ENCODE measurements at regions not wholly inside any gene's neighbourhood (a gene's known extent, or its start where the extent isn't known, plus 50 kb on each side); places are given as distances from the start of the nearest gene placed in this dataset.

DNA sequence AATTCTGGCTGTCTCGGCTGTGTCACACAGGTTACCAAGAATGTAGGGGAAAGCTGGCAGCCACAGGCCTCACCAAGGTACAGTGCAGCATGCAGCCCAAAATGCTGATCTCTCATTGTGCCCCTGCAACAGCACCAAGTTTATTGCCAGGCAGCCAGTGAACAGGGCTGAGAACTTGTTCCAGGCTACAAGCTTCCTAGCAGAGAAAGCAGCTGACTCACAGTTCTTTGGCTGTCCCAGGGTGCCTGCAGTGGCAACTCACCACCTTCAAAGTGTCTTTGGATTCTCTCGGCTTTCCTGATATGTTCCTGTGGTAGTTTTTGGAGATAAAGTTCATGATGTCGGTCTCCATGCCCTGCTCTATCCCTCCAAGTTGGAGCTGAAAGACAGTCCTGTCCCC, 719.1 kb upstream of the ANO3 start:
- no peak for FAIRE-seq
- no peak for DNase-seq (ENCODE audit: insufficient read length, low spot score)
- TF ChIP-seq CTCF (IDR thresholded peaks at IDR 0.05; ENCODE audit: insufficient read depth, missing control alignments), result no peak

GRCh38 chr11:25613451-25613850, 718.5 kb upstream of the ANO3 start:
- FAIRE-seq (no peak), DNase-seq (ENCODE audit: insufficient read length, low spot score) (no peak)
- no peak for TF ChIP-seq CTCF (IDR thresholded peaks at IDR 0.05; ENCODE audit: insufficient read depth, missing control alignments)

DNA sequence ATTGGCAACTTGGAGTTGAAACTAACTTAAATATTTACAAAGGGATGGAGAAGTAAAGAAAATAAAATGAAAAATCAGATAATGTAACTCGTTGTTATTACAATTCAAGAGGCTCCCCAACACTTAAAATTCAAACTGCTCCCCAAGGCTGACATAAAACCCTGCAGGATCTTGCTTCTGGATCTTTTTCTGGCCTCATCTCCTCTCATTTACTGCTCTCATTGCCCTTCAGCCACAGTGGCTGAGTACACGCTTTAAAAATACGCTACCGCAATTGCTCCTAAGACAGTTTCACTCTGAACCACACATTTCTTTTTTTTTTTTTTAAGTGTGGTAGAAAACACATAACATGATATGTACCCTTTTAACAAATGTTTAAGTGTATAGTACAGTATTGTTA, 718.1 kb upstream of the ANO3 start:
- no peak for TF ChIP-seq CTCF (IDR thresholded peaks at IDR 0.05; ENCODE audit: insufficient read depth, missing control alignments)
- FAIRE-seq (no peak), DNase-seq (ENCODE audit: insufficient read length, low spot score) (no peak)

DNA sequence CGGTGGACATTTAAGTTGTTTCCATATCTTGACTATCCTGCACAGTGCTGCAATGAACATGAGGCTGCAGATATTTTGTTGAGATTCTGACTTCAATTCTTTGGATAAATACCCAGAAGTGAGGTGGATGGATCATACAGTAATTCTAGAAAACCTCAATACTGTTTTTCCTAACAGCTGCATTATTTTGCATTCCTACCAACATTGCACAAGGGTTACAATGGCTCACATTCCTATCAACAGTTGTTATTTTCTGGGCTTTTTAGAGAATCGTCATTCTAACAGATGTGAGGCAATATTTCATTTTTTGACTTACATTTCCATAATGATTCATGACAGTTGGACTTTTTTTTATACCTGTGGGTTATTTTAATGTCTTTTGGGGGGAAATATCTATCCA, 716.9 kb upstream of the ANO3 start:
- FAIRE-seq (no peak), DNase-seq (ENCODE audit: insufficient read length, low spot score) (no peak)
- no peak for TF ChIP-seq CTCF (IDR thresholded peaks at IDR 0.05; ENCODE audit: insufficient read depth, missing control alignments)

DNA sequence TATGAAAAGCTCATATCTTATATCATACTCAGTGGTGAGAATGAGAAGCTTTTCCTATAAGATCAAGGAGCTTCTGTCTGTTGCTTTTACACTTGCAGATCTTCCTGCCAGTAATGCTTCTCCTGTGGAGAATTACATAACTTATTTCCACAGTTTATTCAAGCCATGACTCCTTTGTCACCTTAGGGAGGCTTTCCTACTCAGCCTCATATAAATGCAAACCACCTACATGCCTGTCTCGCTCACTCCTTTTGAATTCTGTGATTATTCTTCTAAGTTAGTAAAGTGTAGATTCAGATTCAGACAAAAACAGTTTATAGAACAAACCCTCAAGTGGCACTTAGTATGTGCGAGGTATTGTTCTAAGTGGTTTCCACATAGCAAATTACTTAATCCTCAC, 716.1 kb upstream of the ANO3 start:
- no peak for DNase-seq (ENCODE audit: insufficient read length, low spot score)
- no peak for TF ChIP-seq CTCF (IDR thresholded peaks at IDR 0.05; ENCODE audit: insufficient read depth, missing control alignments)
- no peak for FAIRE-seq

DNA sequence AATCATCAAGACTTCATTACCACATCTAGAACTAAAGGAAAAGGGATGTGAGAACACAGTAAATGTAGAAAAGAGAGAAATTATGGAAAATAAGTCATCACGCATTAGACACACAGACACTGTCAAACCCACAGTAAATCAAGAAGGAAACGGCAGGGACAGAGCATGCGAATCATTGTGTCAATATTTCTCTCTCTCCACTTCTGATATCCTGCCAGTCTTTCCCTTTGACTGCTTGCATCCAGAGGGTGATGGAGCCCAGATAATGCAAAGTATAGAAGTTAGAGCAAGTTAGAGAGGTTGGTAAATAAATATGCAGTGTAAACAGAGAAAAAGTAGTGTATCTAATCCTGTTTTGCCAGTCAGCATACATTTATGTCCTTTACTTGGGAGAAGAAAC, 706.8 kb upstream of the ANO3 start:
- TF ChIP-seq CTCF (IDR thresholded peaks at IDR 0.05; ENCODE audit: insufficient read depth, missing control alignments), result no peak
- DNase-seq (ENCODE audit: insufficient read length, low spot score), result no peak
- no peak for FAIRE-seq

- FAIRE-seq, result no peak
- no peak for TF ChIP-seq CTCF (IDR thresholded peaks at IDR 0.05; ENCODE audit: insufficient read depth, missing control alignments)
- DNase-seq (ENCODE audit: insufficient read length, low spot score), result no peak
Observed at GRCh38 chr11:25628030-25628429, 703.9 kb upstream of the ANO3 start.
